ENCODE measurements at regions not wholly inside any gene's neighbourhood (a gene's known extent, or its start where the extent isn't known, plus 50 kb on each side); places are given as distances from the start of the nearest gene placed in this dataset.
"Not testable (repeated sequence)": the region's sequence is repeated elsewhere in the genome, so short reads cannot be mapped to it uniquely, and the experiment has no call there.

GRCh38 chr6:68197356-68197755 lies 437.7 kb upstream of the ADGRB3 start:
- no peak overlapping the region for H3K4me3 ChIP-seq (ENCODE audit: low read depth, low read length)
- DNase-seq (ENCODE audit: low read depth), result no peak
- no peak for TF ChIP-seq CTCF (IDR thresholded peaks at IDR 0.05; ENCODE audit: insufficient read depth, low read depth, low read length)

- peak; percentile 1 for DNase-seq (ENCODE audit: low read depth)
- TF ChIP-seq CTCF (IDR thresholded peaks at IDR 0.05; ENCODE audit: insufficient read depth, low read depth, low read length), result no peak
- H3K4me3 ChIP-seq (ENCODE audit: low read depth, low read length), result no peak overlapping the region
Measured at GRCh38 chr6:68196645-68197044, 438.4 kb upstream of the ADGRB3 start.

- not testable (repeated sequence) for H3K4me3 ChIP-seq (ENCODE audit: low read depth, low read length); DNase-seq (ENCODE audit: low read depth)
Measured at GRCh38 chr6:68195753-68196152, 439.3 kb upstream of the ADGRB3 start.

DNA sequence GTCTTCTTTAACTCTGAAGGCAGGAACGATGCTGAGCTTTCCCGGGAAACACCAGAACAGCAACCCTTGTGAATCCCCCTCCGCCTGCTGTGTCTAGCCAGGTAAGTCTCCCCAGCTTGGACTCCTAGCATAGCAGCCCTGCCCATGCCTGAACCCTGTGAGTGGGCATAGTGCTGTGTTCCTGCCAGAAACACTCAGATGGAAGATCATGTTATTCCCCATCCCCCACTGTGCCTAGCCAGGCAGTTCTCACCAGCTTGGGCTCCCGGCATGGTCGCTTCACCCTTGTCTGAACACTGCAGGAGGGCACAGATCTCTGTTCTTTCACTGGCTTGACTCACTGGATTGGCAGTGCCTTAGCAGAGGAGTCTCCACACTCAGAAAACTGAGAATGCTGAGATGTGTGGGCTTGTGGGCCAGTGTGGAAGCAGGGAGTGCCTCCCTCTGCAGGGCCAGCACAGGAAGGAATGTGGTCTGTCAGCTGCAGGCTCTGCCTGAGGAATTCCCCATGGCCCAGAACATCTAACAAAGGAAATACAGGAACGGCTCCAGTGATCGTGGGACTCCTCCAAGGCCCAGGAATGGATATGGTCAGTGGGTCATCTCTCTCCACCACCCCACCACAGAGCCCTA lies 440.1 kb upstream of the ADGRB3 start:
- no peak for TF ChIP-seq CTCF (IDR thresholded peaks at IDR 0.05; ENCODE audit: insufficient read depth, low read depth, low read length)
- no peak overlapping the region for H3K4me3 ChIP-seq (ENCODE audit: low read depth, low read length)
- DNase-seq (ENCODE audit: low read depth), result no peak

DNA sequence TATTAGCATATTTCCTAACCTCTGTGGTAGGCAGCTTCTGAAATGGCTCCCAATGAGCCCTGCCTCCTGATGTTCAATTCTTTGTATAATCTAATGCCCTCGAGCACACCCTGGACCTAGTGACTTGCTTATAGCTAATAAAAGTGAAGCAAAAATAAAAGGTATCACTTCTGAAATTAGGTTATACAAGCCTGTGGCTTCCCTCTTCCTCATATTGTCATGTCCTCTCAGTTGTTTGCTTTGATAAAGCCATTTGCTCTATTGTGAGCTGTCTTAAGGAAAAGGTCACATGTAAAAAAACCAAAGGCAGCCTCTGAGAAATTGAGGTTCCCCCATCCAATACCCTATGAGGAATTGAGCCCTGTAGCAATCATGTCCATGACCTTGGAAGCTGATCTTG lies 442.1 kb upstream of the ADGRB3 start:
- DNase-seq (ENCODE audit: low read depth), result no peak
- H3K4me3 ChIP-seq (ENCODE audit: low read depth, low read length), result no peak overlapping the region
- TF ChIP-seq CTCF (IDR thresholded peaks at IDR 0.05; ENCODE audit: insufficient read depth, low read depth, low read length), result no peak

- H3K4me3 ChIP-seq (ENCODE audit: low read depth, low read length), result no peak overlapping the region
- DNase-seq (ENCODE audit: low read depth), result no peak
- no peak for TF ChIP-seq CTCF (IDR thresholded peaks at IDR 0.05; ENCODE audit: insufficient read depth, low read depth, low read length)
Measured at GRCh38 chr6:68189217-68189815, 445.8 kb upstream of the ADGRB3 start.

- no peak for DNase-seq (ENCODE audit: low read depth)
- no peak for TF ChIP-seq CTCF (IDR thresholded peaks at IDR 0.05; ENCODE audit: insufficient read depth, low read depth, low read length)
- H3K4me3 ChIP-seq (ENCODE audit: low read depth, low read length), result no peak overlapping the region
Measured at GRCh38 chr6:68186870-68187269, 448.2 kb upstream of the ADGRB3 start.
